HT-29 (cell line): ENCODE measurements at regions not wholly inside any gene's neighbourhood (a gene's known extent, or its start where the extent isn't known, plus 50 kb on each side); places are given as distances from the start of the nearest gene placed in this dataset.
A peak's percentile ranks its signal among the peaks of the same experiment; 100 is the strongest.

ENCODE experiments used
- DNase-seq: peaks from one replicate; pipeline ENCODE4 v3.0.0-alpha.2; 2015; ENCODE audit warnings: low spot score

GRCh38 chrX:45404206-45404605 is 203.5 kb upstream of the DIPK2B start:
- no peak for DNase-seq

- no peak for DNase-seq
Measured at GRCh38 chrX:45401923-45402322, 201.2 kb upstream of the DIPK2B start.

- DNase-seq = peak; percentile 43
Measured at GRCh38 chrX:45400951-45401725, 200.5 kb upstream of the DIPK2B start.

- no peak for DNase-seq
Measured at GRCh38 chrX:45400027-45400779, 199.5 kb upstream of the DIPK2B start.

- no peak for DNase-seq
Measured at GRCh38 chrX:45385757-45386156, 185.1 kb upstream of the DIPK2B start.

- DNase-seq = no peak
Measured at GRCh38 chrX:45381841-45382240, 181.2 kb upstream of the DIPK2B start.

GRCh38 chrX:45381366-45381765 is 180.7 kb upstream of the DIPK2B start:
- DNase-seq = no peak

GRCh38 chrX:45379236-45379635 is 178.6 kb upstream of the DIPK2B start:
- no peak for DNase-seq

GRCh38 chrX:45372151-45372550 is 171.5 kb upstream of the DIPK2B start:
- DNase-seq = no peak

GRCh38 chrX:45368705-45369104 is 168.0 kb upstream of the DIPK2B start:
- DNase-seq = no peak

- no peak for DNase-seq
Measured at GRCh38 chrX:45363596-45363995, 162.9 kb upstream of the DIPK2B start.

GRCh38 chrX:45360571-45360970 is 159.9 kb upstream of the DIPK2B start:
- no peak for DNase-seq

- DNase-seq = no peak
Measured at GRCh38 chrX:45358392-45358791, 157.7 kb upstream of the DIPK2B start.

- no peak for DNase-seq
Measured at GRCh38 chrX:45353456-45353855, 152.8 kb upstream of the DIPK2B start.

- DNase-seq = no peak
Measured at GRCh38 chrX:45352611-45353010, 151.9 kb upstream of the DIPK2B start.

- DNase-seq = no peak
Measured at GRCh38 chrX:45351478-45351877, 150.8 kb upstream of the DIPK2B start.

GRCh38 chrX:45348296-45348695 is 147.6 kb upstream of the DIPK2B start:
- no peak for DNase-seq

GRCh38 chrX:45347877-45348276 is 147.2 kb upstream of the DIPK2B start:
- DNase-seq = no peak

- no peak for DNase-seq
Measured at GRCh38 chrX:45344594-45344993, 143.9 kb upstream of the DIPK2B start.

GRCh38 chrX:45329217-45329616 is 128.5 kb upstream of the DIPK2B start:
- DNase-seq = peak; percentile 29

- no peak for DNase-seq
Measured at GRCh38 chrX:45324941-45325340, 124.3 kb upstream of the DIPK2B start.

- DNase-seq = no peak
Measured at GRCh38 chrX:45323387-45323786, 122.7 kb upstream of the DIPK2B start.

GRCh38 chrX:45322820-45323219 is 122.1 kb upstream of the DIPK2B start:
- peak; percentile 24 for DNase-seq
